ENCODE measurements at regions not wholly inside any gene's neighbourhood (a gene's known extent, or its start where the extent isn't known, plus 50 kb on each side); places are given as distances from the start of the nearest gene placed in this dataset.

GRCh38 chr16:86127366-86127765 lies 228.4 kb downstream of the IRF8 start:
- Histone ChIP-seq H3K4me2 (ENCODE audit: low read length) (no peak overlapping the region), H3K4me3 (replicated peaks in 1 of 2; ENCODE audit: low read depth in 1 of 2, low read length in 2 of 2) (no peak overlapping the region), H3K36me3 (ENCODE audit: control insufficient read depth in 1 of 2, insufficient read depth in 2 of 2, low read length in 2 of 2) (no peaks in the 10 kb centered on the region), H3K27ac (ENCODE audit: low read depth, low read length) (no peak overlapping the region), H2AFZ (ENCODE audit: low read depth, low read length, poor library complexity, severe bottlenecking) (no peak overlapping the region), H3K27me3 (ENCODE audit: insufficient read depth, low read length) (peaks cover 19% of the 10 kb centered on the region), H3K9me3 (ENCODE audit: control insufficient read depth in 1 of 2, insufficient read depth in 1 of 2, low read depth in 1 of 2, low read length in 2 of 2) (no peaks in the 10 kb centered on the region), H3K79me2 (ENCODE audit: insufficient read depth, low read length) (no peaks in the 10 kb centered on the region), H3K9me2 (ENCODE audit: insufficient read depth) (no peaks in the 10 kb centered on the region), H4K20me1 (ENCODE audit: insufficient read depth) (no peaks in the 10 kb centered on the region), H3K4me1 (ENCODE audit: control insufficient read depth in 1 of 2, insufficient read depth in 2 of 2, low read length in 2 of 2) (no peaks in the 10 kb centered on the region), H3K9ac (ENCODE audit: low read length) (no peak overlapping the region)
- DNase-seq (ENCODE audit: low read depth, low spot score) (no peak), ATAC-seq (no peak)
- BruUV-seq (replicated peaks): no TSS peak
- POLR2A ChIA-PET: no interaction called here
- CTCF ChIA-PET: no interaction called here
- RAD21 ChIA-PET (ENCODE audit: low non-redundant PET in 1 of 2, low total read pairs in 2 of 2, uncharacterized antibody in 2 of 2, unreplicated experiment in 2 of 2): no interaction called here
- intact Hi-C loops (cut with micrococcal nuclease): no loop called here
- TF ChIP-seq SP1 (IDR thresholded peaks at IDR 0.05; ENCODE audit: low read depth) (no peak), RAD21 (IDR thresholded peaks at IDR 0.05; ENCODE audit: low read depth) (no peak), CTCF (IDR thresholded peaks at IDR 0.05 in 2 of 3, conservative IDR thresholded peaks at IDR 0.05 in 1 of 3; ENCODE audit: borderline replicate concordance in 1 of 3, insufficient read depth in 1 of 3, low read depth in 2 of 3, low read length in 2 of 3) (no peak), SIN3A (IDR thresholded peaks at IDR 0.05; ENCODE audit: low read depth) (no peak), SRF (IDR thresholded peaks at IDR 0.05; ENCODE audit: low read depth) (no peak), POLR2A (IDR thresholded peaks at IDR 0.05; ENCODE audit: borderline replicate concordance, extremely low read depth, insufficient read depth, insufficient read length) (no peak), FOSL1 (IDR thresholded peaks at IDR 0.05; ENCODE audit: low read depth) (no peak), ATF3 (IDR thresholded peaks at IDR 0.05) (no peak), YY1 (IDR thresholded peaks at IDR 0.05; ENCODE audit: extremely low read depth, insufficient replicate concordance, low read depth, low read length) (no peak), POLR2AphosphoS5 (IDR thresholded peaks at IDR 0.05; ENCODE audit: low read depth, low read length) (no peak), CEBPB (IDR thresholded peaks at IDR 0.05; ENCODE audit: low read depth) (no peak)
